ENCODE measurements at regions not wholly inside any gene's neighbourhood (a gene's known extent, or its start where the extent isn't known, plus 50 kb on each side); places are given as distances from the start of the nearest gene placed in this dataset.

- H3K4me2 ChIP-seq (ENCODE audit: insufficient read depth, low read length), result no peak overlapping the region
- no peak overlapping the region for H3K9ac ChIP-seq (replicated peaks; ENCODE audit: extremely low read depth, insufficient read depth, low read length)
- FAIRE-seq, result no peak
- no peak overlapping the region for H3K4me3 ChIP-seq (replicated peaks in 1 of 3; ENCODE audit: insufficient read depth in 1 of 3, low read depth in 1 of 3, low read length in 3 of 3)
- H3K27me3 ChIP-seq (ENCODE audit: control insufficient read depth in 2 of 2, insufficient read depth in 2 of 2, low read length in 2 of 2), result peaks cover 0 to 2% of the 10 kb centered on the region in 2 experiments
- dilution Hi-C loops (cut with MboI; ENCODE audit: extremely low pct_ligation_motif_present, low sequenced_read_pairs) (no loop called here), intact Hi-C loops (cut with micrococcal nuclease) (no loop called here)
- H3K9me1 ChIP-seq (replicated peaks; ENCODE audit: control insufficient read depth, extremely low read depth, insufficient read depth, low read length), result no peaks in the 10 kb centered on the region
- no peaks in the 10 kb centered on the region for H4K20me1 ChIP-seq (replicated peaks; ENCODE audit: control insufficient read depth, extremely low read depth, insufficient read depth, low read length)
- no peaks in the 10 kb centered on the region for H3K9me3 ChIP-seq (replicated peaks; ENCODE audit: control insufficient read depth, insufficient read depth, low read length)
- BruUV-seq (replicated peaks), result no TSS peak
- TF ChIP-seq FOS (IDR thresholded peaks at IDR 0.05; ENCODE audit: borderline replicate concordance, insufficient read depth, low read length) (no peak), POLR2A (IDR thresholded peaks at IDR 0.05; ENCODE audit: low read depth, low read length) (no peak), MYC (IDR thresholded peaks at IDR 0.05; ENCODE audit: low read depth, low read length) (no peak)
- no peaks in the 10 kb centered on the region for H3K4me1 ChIP-seq (ENCODE audit: control insufficient read depth, extremely low read depth, insufficient read depth, low read length)
- no peak overlapping the region for H3K27ac ChIP-seq (ENCODE audit: insufficient read depth, low read depth, low read length)
- no peaks in the 10 kb centered on the region for H3K79me2 ChIP-seq (ENCODE audit: control insufficient read depth, insufficient read depth, low read length)
- ChIA-PET POLR2A (interaction anchor here (0.6 kb wide), 1 partner anchor 209 kb away, joined by 17 read pairs; no protein-coding TSS in a partner anchor), CTCF (interaction anchor here (0.8 to 1.7 kb wide), 3 partner anchors 53 to 360 kb away, joined by 4 to 21 read pairs (median 6); no protein-coding TSS in a partner anchor)
- H3K36me3 ChIP-seq (ENCODE audit: control insufficient read depth in 2 of 2, extremely low read depth in 1 of 2, insufficient read depth in 2 of 2, low read length in 2 of 2), result no peaks in the 10 kb centered on the region
- H2AFZ ChIP-seq (ENCODE audit: low read depth, low read length), result no peak overlapping the region
- no peak for DNase-seq (ENCODE audit: low read depth, low spot score)
These were observed 78.1 kb downstream of the LSM3 start for GRCh38 chr3:14256561-14257342.

DNA sequence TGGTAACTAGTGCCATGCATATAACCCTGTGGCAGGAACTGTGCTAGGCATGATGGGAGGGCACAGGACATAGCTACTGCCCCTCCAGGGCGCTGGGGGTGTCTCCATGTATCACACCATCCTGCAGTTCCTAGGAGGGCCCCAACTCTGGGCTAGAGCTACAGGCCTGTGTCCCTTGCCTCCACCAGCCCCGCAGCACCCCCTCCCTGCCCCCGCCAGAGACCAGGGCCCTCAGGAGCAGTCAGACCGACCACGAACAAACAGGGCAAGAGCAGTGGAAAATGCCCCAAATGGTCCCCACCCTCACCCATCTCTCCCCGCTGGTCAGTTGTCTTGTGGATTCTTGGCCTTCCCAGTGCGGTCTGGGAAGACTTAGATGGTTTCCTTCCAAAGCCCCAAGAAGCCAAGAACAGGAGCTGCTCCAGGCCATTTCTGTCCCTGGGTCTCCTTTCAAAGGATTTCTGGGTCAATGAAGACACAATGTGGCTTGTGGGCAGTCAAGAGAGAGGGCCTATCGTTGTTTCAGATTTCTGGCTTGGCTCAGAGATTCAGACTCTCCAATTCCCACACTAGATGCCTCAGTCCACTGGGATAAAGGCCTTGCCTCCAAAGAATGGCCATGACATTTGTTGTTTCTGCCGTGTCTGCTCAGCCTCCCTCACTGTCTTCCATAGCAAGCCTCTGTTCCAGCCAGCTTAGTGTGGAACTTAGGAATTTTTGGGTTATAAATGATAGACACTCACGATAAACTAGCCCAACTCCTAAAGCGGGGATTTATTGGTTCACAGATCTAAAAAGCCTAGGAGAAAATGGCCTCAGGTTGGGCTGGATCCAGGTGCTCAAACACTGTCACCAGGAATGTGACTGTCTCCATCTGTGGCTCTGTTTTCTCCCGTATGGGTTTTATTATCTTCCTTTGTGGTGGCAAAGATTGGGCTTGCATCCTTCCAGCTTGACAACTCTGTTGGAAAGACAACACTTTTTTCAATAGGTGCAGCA lies 80.6 kb downstream of the LSM3 start:
- Histone ChIP-seq H4K20me1 (replicated peaks; ENCODE audit: control insufficient read depth, extremely low read depth, insufficient read depth, low read length) (no peaks in the 10 kb centered on the region), H3K27ac (ENCODE audit: insufficient read depth, low read depth, low read length) (no peak overlapping the region), H2AFZ (ENCODE audit: low read depth, low read length) (no peak overlapping the region), H3K36me3 (ENCODE audit: control insufficient read depth in 2 of 2, extremely low read depth in 1 of 2, insufficient read depth in 2 of 2, low read length in 2 of 2) (no peaks in the 10 kb centered on the region), H3K79me2 (ENCODE audit: control insufficient read depth, insufficient read depth, low read length) (no peaks in the 10 kb centered on the region), H3K4me2 (ENCODE audit: insufficient read depth, low read length) (no peak overlapping the region), H3K9ac (replicated peaks; ENCODE audit: extremely low read depth, insufficient read depth, low read length) (no peak overlapping the region), H3K4me3 (replicated peaks in 1 of 3; ENCODE audit: insufficient read depth in 1 of 3, low read depth in 1 of 3, low read length in 3 of 3) (no peak overlapping the region), H3K4me1 (ENCODE audit: control insufficient read depth, extremely low read depth, insufficient read depth, low read length) (no peaks in the 10 kb centered on the region), H3K27me3 (ENCODE audit: control insufficient read depth in 2 of 2, insufficient read depth in 2 of 2, low read length in 2 of 2) (peaks cover 6 to 9% of the 10 kb centered on the region in 2 experiments), H3K9me3 (replicated peaks; ENCODE audit: control insufficient read depth, insufficient read depth, low read length) (no peaks in the 10 kb centered on the region), H3K9me1 (replicated peaks; ENCODE audit: control insufficient read depth, extremely low read depth, insufficient read depth, low read length) (no peaks in the 10 kb centered on the region)
- FAIRE-seq, result no peak
- no peak for TF ChIP-seq EZH2 (IDR thresholded peaks at IDR 0.05; ENCODE audit: borderline replicate concordance, low read depth, low read length, severe bottlenecking)
- no peak for TF ChIP-seq JUN (IDR thresholded peaks at IDR 0.05; ENCODE audit: borderline replicate concordance, insufficient read depth, insufficient read length, low read depth)
- no peak for TF ChIP-seq MYC (IDR thresholded peaks at IDR 0.05; ENCODE audit: low read depth, low read length)
- TF ChIP-seq POLR2A (IDR thresholded peaks at IDR 0.05; ENCODE audit: low read depth, low read length), result no peak
- no peak for TF ChIP-seq GATA2 (IDR thresholded peaks at IDR 0.05; ENCODE audit: insufficient read depth, insufficient read length, low read depth, low read length)
- no peak for TF ChIP-seq MAX (IDR thresholded peaks at IDR 0.05; ENCODE audit: insufficient read depth, insufficient read length)
- no peak for TF ChIP-seq CTCF (IDR thresholded peaks at IDR 0.05; ENCODE audit: extremely low read depth in 1 of 2, insufficient read depth in 1 of 2, low read depth in 1 of 2, low read length in 2 of 2)
- TF ChIP-seq FOS (IDR thresholded peaks at IDR 0.05; ENCODE audit: borderline replicate concordance, insufficient read depth, low read length), result no peak
- no peak for TF ChIP-seq POLR2AphosphoS5 (IDR thresholded peaks at IDR 0.05; ENCODE audit: insufficient read depth, low read depth, low read length)
- POLR2A ChIA-PET, result no interaction called here
- dilution Hi-C loops (cut with MboI; ENCODE audit: extremely low pct_ligation_motif_present, low sequenced_read_pairs) (no loop called here), intact Hi-C loops (cut with micrococcal nuclease) (no loop called here)
- no TSS peak for BruUV-seq (replicated peaks)
- CTCF ChIA-PET, result interaction anchor here (1.0 to 2.7 kb wide), 6 partner anchors 16 to 362 kb away, joined by 3 to 22 read pairs (median 10); no protein-coding TSS in a partner anchor
- no peak for DNase-seq (ENCODE audit: low read depth, low spot score)
